ENCODE measurements at regions not wholly inside any gene's neighbourhood (a gene's known extent, or its start where the extent isn't known, plus 50 kb on each side); places are given as distances from the start of the nearest gene placed in this dataset.

- TF ChIP-seq POLR2A (IDR thresholded peaks at IDR 0.05) (no peak), POLR2AphosphoS5 (IDR thresholded peaks at IDR 0.05) (no peak)
- TF ChIP-seq, protein P1, sequence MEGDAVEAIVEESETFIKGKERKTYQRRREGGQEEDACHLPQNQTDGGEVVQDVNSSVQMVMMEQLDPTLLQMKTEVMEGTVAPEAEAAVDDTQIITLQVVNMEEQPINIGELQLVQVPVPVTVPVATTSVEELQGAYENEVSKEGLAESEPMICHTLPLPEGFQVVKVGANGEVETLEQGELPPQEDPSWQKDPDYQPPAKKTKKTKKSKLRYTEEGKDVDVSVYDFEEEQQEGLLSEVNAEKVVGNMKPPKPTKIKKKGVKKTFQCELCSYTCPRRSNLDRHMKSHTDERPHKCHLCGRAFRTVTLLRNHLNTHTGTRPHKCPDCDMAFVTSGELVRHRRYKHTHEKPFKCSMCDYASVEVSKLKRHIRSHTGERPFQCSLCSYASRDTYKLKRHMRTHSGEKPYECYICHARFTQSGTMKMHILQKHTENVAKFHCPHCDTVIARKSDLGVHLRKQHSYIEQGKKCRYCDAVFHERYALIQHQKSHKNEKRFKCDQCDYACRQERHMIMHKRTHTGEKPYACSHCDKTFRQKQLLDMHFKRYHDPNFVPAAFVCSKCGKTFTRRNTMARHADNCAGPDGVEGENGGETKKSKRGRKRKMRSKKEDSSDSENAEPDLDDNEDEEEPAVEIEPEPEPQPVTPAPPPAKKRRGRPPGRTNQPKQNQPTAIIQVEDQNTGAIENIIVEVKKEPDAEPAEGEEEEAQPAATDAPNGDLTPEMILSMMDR (IDR thresholded peaks at IDR 0.05), result no peak
Measured at GRCh38 chr18:44107187-44107586, 573.5 kb upstream of the SETBP1 start.

Measured in transverse colon (tissue), 4 donors.